HFF-Myc (cell line): ENCODE measurements at regions not wholly inside any gene's neighbourhood (a gene's known extent, or its start where the extent isn't known, plus 50 kb on each side); places are given as distances from the start of the nearest gene placed in this dataset.

Experiments used
- DNase-seq: peaks from one replicate; pipeline ENCODE4 v3.0.0-alpha.2; 2011; ENCODE audit warnings: low read depth; ENCODE audit errors: extremely low read depth
- H3K4me3 ChIP-seq: replicated peaks from 2 replicates; pipeline ENCODE4 v1.5.1; 2011; ENCODE audit warnings: low read depth, mild to moderate bottlenecking, control low read depth, low read length
- CTCF ChIP-seq: IDR thresholded peaks from 2 replicates; pipeline ENCODE4 v1.5.1; 2012; ENCODE audit warnings: mild to moderate bottlenecking, low read depth, low read length, control low read depth; ENCODE audit errors: missing control alignments

- H3K4me3 ChIP-seq, result no peak overlapping the region
- no peak for TF ChIP-seq CTCF
- DNase-seq, result no peak
Measured at GRCh38 chr2:187825108-187825507, 270.9 kb upstream of the TFPI start.

DNA sequence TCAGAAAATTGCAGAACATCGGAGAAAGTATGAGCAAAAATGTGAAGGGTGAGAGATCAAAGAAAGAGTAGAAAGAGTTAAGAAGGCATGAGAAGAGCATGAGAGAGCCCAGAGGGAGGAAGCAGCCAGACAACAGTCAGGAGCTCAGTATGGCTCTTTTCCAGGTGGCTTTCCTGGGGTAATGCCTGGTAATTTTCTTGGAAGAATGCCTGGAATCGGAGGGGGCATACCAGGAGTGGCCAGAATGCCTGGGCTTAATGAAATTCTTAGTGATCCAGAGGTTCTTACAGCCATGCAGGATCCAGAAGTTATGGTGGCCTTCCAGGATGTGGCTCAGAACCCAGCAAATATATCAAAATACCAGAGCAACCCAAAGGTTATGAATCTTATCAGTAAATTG, 271.8 kb upstream of the TFPI start:
- TF ChIP-seq CTCF, result no peak
- no peak overlapping the region for H3K4me3 ChIP-seq
- peak; percentile 2 for DNase-seq

DNA sequence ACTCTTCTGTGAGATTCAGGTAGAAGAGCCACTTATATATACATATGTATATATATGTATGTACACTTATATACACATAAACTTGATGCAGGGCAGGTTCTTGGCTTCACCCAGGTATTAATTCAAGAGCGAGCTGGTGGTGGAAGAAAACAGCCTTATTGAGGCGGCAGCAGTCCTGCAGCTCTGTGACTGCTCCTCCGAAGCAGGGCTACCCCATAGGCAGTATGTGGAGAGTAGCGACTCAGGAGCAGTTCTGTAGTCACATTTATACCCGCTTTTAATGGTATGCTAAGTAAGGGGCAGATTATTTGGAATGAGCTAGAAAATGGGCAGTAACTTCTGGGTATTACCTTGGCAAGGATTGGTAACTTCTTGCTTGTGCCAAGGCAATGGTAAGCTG, 280.6 kb upstream of the TFPI start:
- TF ChIP-seq CTCF, result no peak
- DNase-seq, result no peak
- H3K4me3 ChIP-seq, result no peak overlapping the region

DNA sequence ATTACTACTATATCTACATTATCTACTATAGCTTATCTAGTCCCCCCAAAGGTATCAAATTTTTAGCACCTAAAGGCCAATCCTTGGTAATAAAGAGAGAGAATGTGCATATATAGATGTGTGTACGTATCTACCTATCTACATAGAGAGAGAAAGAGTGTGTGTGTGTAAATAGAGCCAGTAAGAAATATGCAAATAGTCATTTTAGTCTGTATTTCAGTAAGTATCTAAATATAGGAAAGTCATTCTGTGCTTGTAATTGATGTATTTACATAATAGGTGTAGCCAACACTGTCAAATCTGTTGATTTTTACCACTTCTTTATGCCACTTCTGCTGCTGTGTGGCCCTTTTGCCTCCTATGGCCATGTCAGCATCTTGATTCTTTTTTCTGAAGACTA, 284.5 kb upstream of the TFPI start:
- TF ChIP-seq CTCF, result no peak
- no peak overlapping the region for H3K4me3 ChIP-seq
- no peak for DNase-seq

GRCh38 chr2:187842315-187842714, 288.1 kb upstream of the TFPI start:
- no peak overlapping the region for H3K4me3 ChIP-seq
- TF ChIP-seq CTCF, result no peak
- no peak for DNase-seq

- H3K4me3 ChIP-seq, result no peak overlapping the region
- DNase-seq, result peak; percentile 38
- TF ChIP-seq CTCF, result peak; percentile 47
Measured at GRCh38 chr2:187842978-187843847, 289.0 kb upstream of the TFPI start.
